ENCODE measurements at regions not wholly inside any gene's neighbourhood (a gene's known extent, or its start where the extent isn't known, plus 50 kb on each side); places are given as distances from the start of the nearest gene placed in this dataset.

DNA sequence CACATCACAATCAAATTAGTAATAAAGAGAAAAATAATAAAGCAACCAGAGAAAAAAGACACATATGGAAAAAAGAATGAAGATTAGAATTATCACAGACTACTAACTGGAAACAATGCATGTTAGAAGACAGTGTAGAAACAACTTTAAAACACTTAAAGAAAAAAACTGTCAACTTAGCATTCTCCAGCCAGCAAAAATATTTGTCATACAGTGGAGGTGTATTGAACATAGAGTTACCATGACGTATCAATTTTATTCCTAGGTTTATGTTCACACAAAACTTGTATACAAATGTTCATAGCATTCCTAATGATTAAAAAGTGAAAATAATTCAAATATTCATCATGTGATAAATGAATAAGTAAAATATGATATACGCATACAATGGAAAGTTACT is 61.5 kb upstream of the ADAM23 start:
- TF ChIP-seq, protein P1, sequence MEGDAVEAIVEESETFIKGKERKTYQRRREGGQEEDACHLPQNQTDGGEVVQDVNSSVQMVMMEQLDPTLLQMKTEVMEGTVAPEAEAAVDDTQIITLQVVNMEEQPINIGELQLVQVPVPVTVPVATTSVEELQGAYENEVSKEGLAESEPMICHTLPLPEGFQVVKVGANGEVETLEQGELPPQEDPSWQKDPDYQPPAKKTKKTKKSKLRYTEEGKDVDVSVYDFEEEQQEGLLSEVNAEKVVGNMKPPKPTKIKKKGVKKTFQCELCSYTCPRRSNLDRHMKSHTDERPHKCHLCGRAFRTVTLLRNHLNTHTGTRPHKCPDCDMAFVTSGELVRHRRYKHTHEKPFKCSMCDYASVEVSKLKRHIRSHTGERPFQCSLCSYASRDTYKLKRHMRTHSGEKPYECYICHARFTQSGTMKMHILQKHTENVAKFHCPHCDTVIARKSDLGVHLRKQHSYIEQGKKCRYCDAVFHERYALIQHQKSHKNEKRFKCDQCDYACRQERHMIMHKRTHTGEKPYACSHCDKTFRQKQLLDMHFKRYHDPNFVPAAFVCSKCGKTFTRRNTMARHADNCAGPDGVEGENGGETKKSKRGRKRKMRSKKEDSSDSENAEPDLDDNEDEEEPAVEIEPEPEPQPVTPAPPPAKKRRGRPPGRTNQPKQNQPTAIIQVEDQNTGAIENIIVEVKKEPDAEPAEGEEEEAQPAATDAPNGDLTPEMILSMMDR (conservative IDR thresholded peaks at IDR 0.05) = no peak
- no peak for DNase-seq (ENCODE audit: extremely low spot score, unreplicated experiment)
- Mint-ChIP-seq H3K36me3 (no peaks in the 10 kb centered on the region), H3K4me1 (ENCODE audit: unreplicated experiment) (no peaks in the 10 kb centered on the region), H3K9me3 (no peaks in the 10 kb centered on the region), H3K4me3 (no peak overlapping the region), H3K27ac (no peak overlapping the region), H3K27me3 (no peaks in the 10 kb centered on the region)

DNA sequence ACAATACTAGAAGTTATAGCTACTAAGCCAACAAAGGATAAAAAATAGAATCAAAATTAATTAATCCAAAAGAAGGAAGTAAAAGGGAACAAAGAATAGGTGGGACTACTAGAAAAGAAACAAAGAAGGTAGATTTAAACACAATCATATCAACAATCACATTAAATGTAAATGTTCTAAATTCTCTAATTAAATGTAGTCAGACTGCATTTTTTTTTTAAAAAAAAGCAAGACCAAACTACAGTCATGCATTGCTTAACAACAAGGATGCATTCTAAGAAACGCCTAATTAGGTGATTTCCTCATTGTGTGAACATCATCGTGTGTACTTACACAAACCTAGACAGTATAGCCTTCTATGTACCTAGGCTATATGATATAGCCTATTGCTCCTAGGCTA is 59.7 kb upstream of the ADAM23 start:
- no peaks in the 10 kb centered on the region for H3K4me1 Mint-ChIP-seq (ENCODE audit: unreplicated experiment)
- no peak overlapping the region for H3K27ac Mint-ChIP-seq
- no peaks in the 10 kb centered on the region for H3K36me3 Mint-ChIP-seq
- H3K27me3 Mint-ChIP-seq = no peaks in the 10 kb centered on the region
- TF ChIP-seq, protein P1 (conservative IDR thresholded peaks at IDR 0.05) = no peak
- H3K9me3 Mint-ChIP-seq = no peaks in the 10 kb centered on the region
- DNase-seq (ENCODE audit: extremely low spot score, unreplicated experiment) = no peak
- no peak overlapping the region for H3K4me3 Mint-ChIP-seq

GRCh38 chr2:206387808-206388207 is 55.5 kb upstream of the ADAM23 start:
- Mint-ChIP-seq H3K36me3 (no peaks in the 10 kb centered on the region), H3K27me3 (no peaks in the 10 kb centered on the region), H3K4me3 (no peak overlapping the region), H3K4me1 (ENCODE audit: unreplicated experiment) (no peaks in the 10 kb centered on the region), H3K9me3 (no peaks in the 10 kb centered on the region), H3K27ac (no peak overlapping the region)
- TF ChIP-seq, protein P1 (conservative IDR thresholded peaks at IDR 0.05) = no peak
- DNase-seq (ENCODE audit: extremely low spot score, unreplicated experiment) = no peak

GRCh38 chr2:206388698-206389097 is 54.6 kb upstream of the ADAM23 start:
- no peaks in the 10 kb centered on the region for H3K27me3 Mint-ChIP-seq
- DNase-seq (ENCODE audit: extremely low spot score, unreplicated experiment) = no peak
- H3K9me3 Mint-ChIP-seq = no peaks in the 10 kb centered on the region
- H3K27ac Mint-ChIP-seq = no peak overlapping the region
- TF ChIP-seq, protein P1 (conservative IDR thresholded peaks at IDR 0.05) = no peak
- H3K36me3 Mint-ChIP-seq = no peaks in the 10 kb centered on the region
- no peak overlapping the region for H3K4me3 Mint-ChIP-seq
- H3K4me1 Mint-ChIP-seq (ENCODE audit: unreplicated experiment) = no peaks in the 10 kb centered on the region

DNA sequence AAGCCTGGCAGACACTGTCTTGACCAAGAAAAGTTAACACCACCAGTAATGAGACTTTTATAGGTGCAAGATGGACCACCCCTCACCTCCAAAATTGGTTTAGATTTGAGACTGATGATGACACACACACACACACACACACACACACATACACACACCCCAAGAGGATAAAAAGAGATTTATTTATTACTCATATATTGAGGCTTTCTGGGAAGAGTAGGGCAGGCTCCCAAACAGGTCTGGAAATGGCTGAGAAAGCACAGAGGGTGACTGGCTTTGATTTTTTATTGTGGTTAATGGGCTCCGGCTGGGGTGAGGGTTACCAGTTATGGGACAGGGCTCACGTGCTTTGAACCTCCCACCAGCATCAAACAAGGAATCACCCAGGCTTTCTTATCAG is 54.2 kb upstream of the ADAM23 start:
- H3K4me3 Mint-ChIP-seq = no peak overlapping the region
- no peaks in the 10 kb centered on the region for H3K9me3 Mint-ChIP-seq
- H3K4me1 Mint-ChIP-seq (ENCODE audit: unreplicated experiment) = no peaks in the 10 kb centered on the region
- TF ChIP-seq, protein P1 (conservative IDR thresholded peaks at IDR 0.05) = no peak
- H3K27me3 Mint-ChIP-seq = no peaks in the 10 kb centered on the region
- H3K36me3 Mint-ChIP-seq = no peaks in the 10 kb centered on the region
- DNase-seq (ENCODE audit: extremely low spot score, unreplicated experiment) = no peak
- H3K27ac Mint-ChIP-seq = no peak overlapping the region

DNA sequence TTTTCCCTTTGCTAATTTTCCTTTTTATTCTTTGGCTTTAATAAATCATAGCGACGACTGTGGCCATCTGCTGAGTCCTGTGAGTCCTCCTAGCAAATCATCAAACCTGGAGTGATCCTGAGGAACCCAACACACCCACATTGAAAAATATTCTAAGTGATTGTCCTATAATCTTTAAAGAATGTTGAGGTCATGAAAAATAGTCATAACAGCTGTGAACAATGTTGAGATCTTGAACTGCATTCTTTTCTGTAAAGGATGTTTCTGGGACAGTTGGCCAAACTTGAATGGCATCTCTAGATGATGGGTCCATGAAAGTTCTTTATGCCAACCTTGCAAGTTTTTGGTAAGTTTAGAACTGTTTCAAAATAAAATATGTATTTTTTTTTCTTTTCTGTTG is 53.2 kb upstream of the ADAM23 start:
- Mint-ChIP-seq H3K9me3 (no peaks in the 10 kb centered on the region), H3K4me1 (ENCODE audit: unreplicated experiment) (no peaks in the 10 kb centered on the region), H3K36me3 (no peaks in the 10 kb centered on the region), H3K27me3 (no peaks in the 10 kb centered on the region), H3K27ac (no peak overlapping the region), H3K4me3 (no peak overlapping the region)
- TF ChIP-seq, protein P1 (conservative IDR thresholded peaks at IDR 0.05) = no peak
- no peak for DNase-seq (ENCODE audit: extremely low spot score, unreplicated experiment)
